ENCODE measurements at regions not wholly inside any gene's neighbourhood (a gene's known extent, or its start where the extent isn't known, plus 50 kb on each side); places are given as distances from the start of the nearest gene placed in this dataset.
"Not testable (repeated sequence)": the region's sequence is repeated elsewhere in the genome, so short reads cannot be mapped to it uniquely, and the experiment has no call there.

GRCh38 chr12:61531195-61531594 lies 729.0 kb upstream of the USP15 start:
- no peak for DNase-seq

DNA sequence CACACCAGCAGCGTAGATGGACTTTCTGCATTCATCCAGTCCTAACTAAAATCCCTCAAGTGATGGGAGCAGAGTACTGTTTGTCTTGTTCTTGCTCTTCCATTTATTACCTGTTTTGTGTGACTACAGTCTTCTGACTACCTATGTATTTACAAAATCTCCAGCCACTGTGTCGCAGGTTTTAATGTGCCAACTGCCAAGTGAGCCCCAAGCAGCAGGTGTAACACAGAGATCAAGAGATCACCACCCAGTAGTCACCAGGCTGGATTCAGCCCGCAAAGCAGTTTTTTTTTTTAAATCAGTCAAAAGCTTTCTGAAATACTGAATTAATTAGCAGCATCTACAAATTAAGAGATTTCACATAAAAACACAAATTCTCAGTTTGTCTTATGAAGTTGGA lies 724.1 kb upstream of the USP15 start:
- DNase-seq: no peak

- DNase-seq: no peak
Observed at GRCh38 chr12:61536525-61536924, 723.7 kb upstream of the USP15 start.

- no peak for DNase-seq
Observed at GRCh38 chr12:61538951-61539350, 721.3 kb upstream of the USP15 start.

DNA sequence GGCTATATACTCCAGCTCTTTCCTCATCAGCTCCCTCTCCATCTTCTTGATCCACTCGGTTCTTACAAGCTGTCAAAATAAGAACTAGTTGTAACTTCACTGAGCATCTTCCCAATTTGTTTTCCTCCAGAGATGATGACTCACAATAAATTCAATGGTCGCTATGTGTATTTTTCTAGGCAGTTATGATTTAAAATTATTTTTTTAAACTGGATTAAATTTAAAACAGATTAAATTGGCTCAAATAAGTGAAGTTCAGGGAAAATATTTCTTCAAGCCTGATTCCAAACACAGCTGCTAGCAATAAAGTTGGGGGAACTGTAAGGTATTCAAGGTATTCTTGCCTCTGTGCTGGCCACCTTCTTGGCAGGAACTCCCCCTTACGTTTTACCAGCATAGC lies 717.7 kb upstream of the USP15 start:
- DNase-seq: no peak

DNA sequence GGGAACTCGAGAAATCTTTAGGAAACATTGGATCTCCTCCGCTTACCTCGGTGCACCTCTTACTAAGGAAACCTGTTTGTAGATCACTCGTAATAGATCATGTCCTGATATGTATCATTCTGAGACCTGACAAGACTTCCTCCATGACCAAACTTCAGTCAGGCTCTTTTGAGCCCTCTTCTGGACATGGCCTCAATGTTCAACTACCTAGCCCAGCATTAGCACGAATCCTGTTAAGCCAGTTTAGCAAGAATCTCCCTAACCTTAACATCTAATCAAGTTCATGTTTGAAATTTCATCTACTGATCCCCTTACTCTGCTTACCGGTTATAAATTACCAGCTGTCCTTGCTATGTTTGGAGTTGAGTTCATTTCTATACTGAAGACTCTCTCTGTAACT lies 713.9 kb upstream of the USP15 start:
- no peak for DNase-seq

DNA sequence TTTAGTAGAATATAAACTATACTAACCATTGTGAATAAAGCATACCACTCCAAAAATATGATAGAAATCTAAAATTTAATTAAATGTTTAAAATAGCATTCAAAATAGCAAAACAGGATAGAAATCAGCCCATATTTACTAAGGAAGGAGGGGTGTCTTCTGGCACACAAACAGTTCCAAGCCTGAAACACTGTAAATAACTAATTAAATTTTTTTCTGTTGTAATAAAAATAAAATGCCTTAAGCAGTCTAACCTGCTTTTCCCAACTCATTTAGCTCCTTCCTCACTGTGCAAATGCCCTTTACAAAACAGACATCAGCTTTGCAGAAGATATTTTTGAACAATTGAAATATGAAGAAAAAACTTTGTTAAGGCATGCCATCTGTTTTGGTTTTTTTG lies 707.1 kb upstream of the USP15 start:
- DNase-seq: no peak

GRCh38 chr12:61554268-61555008 lies 705.8 kb upstream of the USP15 start:
- DNase-seq: no peak

- DNase-seq: no peak
Observed at GRCh38 chr12:61563665-61564450, 696.3 kb upstream of the USP15 start.

DNA sequence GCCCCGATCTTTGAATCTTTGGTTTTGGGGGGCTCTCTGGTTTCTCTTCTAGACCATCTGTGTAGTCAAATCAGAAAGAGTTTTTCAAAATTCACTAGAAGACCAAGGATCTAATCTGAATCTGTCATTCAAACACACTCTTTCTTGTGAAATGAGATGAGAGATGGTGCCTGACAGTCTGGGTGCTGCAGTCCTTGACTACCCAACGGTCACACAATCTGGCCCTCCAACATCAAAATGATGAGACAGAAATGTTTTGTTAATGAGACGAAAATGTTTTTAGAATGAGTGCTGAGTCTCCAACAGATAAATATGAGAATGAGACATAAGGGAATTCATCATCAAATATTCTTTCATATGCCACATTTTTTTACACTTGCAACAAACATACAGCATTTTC lies 695.7 kb upstream of the USP15 start:
- DNase-seq: no peak

GRCh38 chr12:61566183-61566582 lies 694.0 kb upstream of the USP15 start:
- no peak for DNase-seq

GRCh38 chr12:61574339-61574738 lies 685.9 kb upstream of the USP15 start:
- no peak for DNase-seq

GRCh38 chr12:61584943-61585342 lies 675.3 kb upstream of the USP15 start:
- no peak for DNase-seq

- DNase-seq: not testable (repeated sequence)
Observed at GRCh38 chr12:61590864-61591263, 669.3 kb upstream of the USP15 start.

- DNase-seq: no peak
Observed at GRCh38 chr12:61610143-61610542, 650.1 kb upstream of the USP15 start.

DNA sequence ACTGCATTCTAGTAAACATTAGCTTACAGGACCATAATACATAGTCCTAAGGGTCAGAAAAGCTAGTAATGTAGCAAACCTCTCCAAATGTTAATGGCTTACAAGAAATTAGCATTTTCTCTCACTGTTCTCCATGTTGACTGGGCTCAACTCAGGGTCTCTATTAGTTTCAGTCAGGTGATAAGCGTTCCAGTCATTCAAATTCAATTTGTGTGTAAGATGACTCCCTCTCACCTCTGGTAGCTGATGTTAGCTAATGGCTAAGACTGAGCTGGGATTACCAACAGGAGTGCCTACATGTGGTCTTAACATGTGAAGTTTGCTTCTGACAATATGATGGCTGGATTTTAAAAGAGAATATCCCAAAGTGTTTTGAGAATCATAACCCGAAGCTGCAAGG lies 630.5 kb upstream of the USP15 start:
- DNase-seq: no peak

GRCh38 chr12:61646639-61647038 lies 613.6 kb upstream of the USP15 start:
- no peak for DNase-seq

DNA sequence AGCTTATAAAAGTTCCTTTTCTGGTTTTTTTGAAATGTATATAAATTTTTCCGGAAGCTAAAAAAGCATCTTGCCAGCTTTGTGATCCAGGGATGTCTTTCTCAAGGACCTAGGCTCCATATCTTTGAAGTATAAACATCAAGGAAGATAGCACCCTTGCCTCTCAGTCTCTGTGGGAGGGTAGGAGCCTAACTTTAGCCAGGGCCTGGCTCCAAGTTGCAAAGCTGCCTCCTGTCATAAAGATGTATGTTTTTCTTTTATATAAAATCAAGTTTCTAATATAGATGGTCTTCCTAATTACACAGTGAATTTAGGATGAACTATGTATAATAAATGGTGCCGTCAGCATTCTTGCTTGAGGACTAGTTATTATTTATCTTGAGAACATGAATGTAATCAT lies 612.6 kb upstream of the USP15 start:
- no peak for DNase-seq

DNA sequence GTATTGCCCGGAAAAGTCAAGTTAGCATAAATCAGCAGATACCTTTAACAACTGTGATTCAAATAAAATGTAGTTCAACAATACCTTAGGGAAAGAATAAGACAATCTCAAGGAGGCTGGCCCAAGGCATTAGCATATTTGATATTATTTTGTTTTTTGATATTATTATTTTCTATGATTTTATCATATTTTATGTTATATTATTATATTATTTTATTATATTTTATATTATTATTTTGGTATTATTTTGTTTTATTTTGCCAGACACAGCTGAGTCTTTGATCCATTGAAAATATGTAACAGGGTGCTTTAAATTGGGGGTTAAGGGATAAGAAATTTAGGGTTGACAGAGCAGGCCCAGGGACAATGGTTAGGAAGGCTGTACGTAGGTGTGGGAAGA lies 607.9 kb upstream of the USP15 start:
- DNase-seq: no peak

GRCh38 chr12:61654698-61655097 lies 605.5 kb upstream of the USP15 start:
- no peak for DNase-seq

DNA sequence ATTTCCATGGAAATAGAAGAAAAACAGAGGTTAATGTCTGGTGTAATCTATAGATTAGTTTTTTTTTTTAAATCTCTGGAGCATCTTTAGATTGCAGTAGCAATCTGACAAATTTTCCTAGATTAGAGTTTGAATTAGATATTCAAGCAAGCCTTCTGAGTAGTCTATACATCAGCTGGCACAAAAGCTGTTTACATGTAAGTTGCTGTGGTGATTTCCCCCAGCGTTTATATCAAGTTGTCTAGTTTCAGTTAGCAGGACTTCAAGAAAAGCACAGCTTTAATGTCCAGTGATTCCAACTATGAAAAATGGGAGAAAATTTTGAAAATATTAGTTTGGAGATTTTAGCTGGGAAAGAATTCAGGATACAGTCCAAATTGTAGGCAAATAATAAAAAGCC lies 605.0 kb upstream of the USP15 start:
- no peak for DNase-seq

DNA sequence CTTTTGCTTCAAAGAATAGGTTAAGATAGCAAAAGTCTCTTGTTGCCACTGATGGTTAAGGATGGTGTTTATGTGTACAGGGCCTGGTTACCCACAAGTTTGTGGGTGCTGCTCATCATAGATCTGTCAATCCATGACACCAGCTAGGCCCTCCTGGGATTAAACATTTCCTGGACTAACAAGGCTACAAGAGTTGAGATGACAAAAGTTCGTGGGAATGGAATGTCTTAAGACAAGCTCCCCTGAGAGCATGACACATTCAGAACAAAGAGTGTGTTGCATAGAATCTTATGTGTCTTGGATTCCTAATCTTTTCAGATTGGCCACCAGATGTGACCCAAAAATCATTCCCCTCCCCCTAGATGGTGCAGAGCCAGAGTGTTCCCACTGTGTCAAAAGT lies 592.5 kb upstream of the USP15 start:
- DNase-seq: no peak

DNA sequence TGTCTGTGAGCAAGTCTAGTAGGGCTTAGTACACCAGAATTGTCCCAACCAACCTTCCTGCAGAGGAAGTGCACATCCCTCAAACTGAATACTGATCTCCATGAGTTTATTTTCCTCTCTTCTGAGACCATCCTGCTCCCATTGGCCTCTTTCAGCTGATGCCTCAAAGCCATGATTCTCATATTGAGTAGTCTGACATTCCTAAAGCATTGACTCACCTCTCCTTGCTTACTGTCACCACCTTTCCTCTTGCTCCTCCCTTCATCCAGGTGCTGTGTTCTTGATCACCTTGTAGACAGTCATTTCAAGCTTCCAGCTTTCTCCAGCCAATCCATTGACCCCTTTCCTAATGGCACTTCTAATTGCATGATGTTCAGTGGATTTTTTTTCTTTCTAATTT lies 583.7 kb upstream of the USP15 start:
- no peak for DNase-seq

DNA sequence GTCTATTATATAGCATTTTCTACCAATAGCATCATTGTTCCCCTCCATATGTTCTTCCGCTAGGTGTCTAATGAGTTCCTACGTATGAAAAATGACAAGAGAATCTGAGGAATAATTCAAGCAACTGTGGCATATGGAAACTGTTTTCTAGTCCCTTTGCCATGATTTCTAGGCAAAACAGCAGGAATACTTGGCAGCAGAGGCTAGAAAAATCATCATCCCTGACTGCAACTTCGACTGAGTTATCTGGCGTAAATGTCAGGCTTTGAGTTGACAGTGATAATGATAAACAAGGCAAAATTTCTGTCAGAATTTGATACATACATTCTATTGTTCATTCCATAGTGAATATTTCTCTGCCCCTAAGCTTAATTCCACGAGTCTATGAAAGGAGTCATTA lies 572.8 kb upstream of the USP15 start:
- no peak for DNase-seq

DNA sequence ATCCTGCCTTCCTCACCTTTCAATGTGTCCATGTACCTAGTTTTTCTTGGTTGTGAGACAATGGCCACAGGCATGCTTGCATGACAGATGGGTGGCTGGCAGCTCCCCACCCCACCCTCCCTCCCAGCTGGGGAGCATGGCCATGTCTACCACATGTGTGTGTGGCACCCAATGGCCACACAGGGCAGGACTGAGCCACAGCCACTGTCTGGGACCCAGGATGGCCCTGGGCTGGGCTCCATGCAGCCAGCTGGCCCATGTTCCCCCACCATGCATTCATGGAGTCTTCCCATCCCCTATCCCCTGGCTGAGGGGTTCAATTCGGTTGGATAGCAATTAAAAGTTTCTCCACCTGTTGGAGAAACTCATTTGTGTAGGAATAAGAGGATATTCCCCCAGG lies 566.0 kb upstream of the USP15 start:
- DNase-seq: no peak

Data from NCI-H187 (cell line).